ENCODE measurements at regions not wholly inside any gene's neighbourhood (a gene's known extent, or its start where the extent isn't known, plus 50 kb on each side); places are given as distances from the start of the nearest gene placed in this dataset.
A peak's percentile ranks its signal among the peaks of the same experiment; 100 is the strongest.

DNA sequence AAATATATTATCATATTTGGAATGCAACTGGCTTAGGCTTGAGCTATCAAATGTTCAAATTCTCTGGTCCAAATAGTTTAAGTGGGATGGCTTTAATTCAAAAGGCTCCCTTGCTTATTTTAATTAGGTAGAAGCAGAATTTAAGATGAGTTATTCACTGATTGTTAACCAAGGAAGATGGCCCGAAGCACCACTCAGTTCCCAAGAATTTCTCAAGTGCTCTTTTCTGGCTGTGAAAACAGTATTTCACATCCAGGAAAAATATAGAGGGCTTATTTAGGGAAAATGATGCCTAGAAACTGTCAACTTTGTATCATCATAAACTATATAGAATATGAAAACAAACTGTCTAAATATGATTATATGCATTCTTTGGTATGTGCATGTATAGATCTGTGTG is 246.5 kb upstream of the SFRP2 start:
- Histone ChIP-seq H3K9me3 (ENCODE audit: low read length) (0 out of 2 replicates have a peak, but pooled peaks cover 4% of the 10 kb centered on the region), H3K9me2 (replicated peaks; ENCODE audit: insufficient read depth, low read length) (no peaks in the 10 kb centered on the region), H2AFZ (ENCODE audit: low read length) (no peak overlapping the region), H3K4me2 (ENCODE audit: low read depth, low read length, poor library complexity, severe bottlenecking) (peak overlapping the region; percentile 54), H3K36me3 (ENCODE audit: insufficient read depth, low read length) (no peaks in the 10 kb centered on the region), H3K79me2 (ENCODE audit: low read length) (no peaks in the 10 kb centered on the region), H3K27ac (ENCODE audit: low read length) (peak overlapping the region; percentile 87), H3K9ac (ENCODE audit: low read length) (no peak overlapping the region), H4K20me1 (ENCODE audit: insufficient read depth, low read depth, low read length) (no peaks in the 10 kb centered on the region), H3K27me3 (ENCODE audit: low read length) (no peaks in the 10 kb centered on the region), H3K4me3 (ENCODE audit: low read length) (no peak overlapping the region), H3K4me1 (ENCODE audit: low read length) (peaks cover 73% of the 10 kb centered on the region)
- no peak for DNase-seq

DNA sequence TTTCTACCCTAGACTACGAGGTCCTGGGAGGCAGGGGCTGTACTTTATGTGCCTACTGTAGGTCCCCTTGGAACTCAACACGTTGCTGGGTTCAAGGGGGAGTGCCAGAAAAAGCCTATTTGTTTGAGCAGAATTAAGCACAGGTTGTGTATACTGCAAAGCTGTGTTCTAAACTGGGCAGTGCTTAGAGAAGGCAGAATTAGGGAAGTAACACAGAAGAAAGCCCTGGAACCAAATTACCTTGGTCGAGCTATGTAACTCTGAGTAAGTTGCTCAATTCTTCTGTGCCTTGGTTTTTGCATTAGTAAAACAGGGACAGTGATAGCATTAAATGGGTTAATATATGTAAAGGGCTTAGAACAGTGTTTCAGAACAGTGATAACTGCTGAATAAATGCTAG is 245.0 kb upstream of the SFRP2 start:
- Histone ChIP-seq H3K9ac (ENCODE audit: low read length) (peak overlapping the region; percentile 57), H3K9me3 (ENCODE audit: low read length) (0 out of 2 replicates have a peak, but pooled peaks cover 4% of the 10 kb centered on the region), H3K4me1 (ENCODE audit: low read length) (peaks cover 77% of the 10 kb centered on the region), H3K4me2 (ENCODE audit: low read depth, low read length, poor library complexity, severe bottlenecking) (peak overlapping the region; percentile 54), H2AFZ (ENCODE audit: low read length) (peak overlapping the region; percentile 46; the same call in 1 of the 2 replicates), H4K20me1 (ENCODE audit: insufficient read depth, low read depth, low read length) (no peaks in the 10 kb centered on the region), H3K27ac (ENCODE audit: low read length) (peak overlapping the region; percentile 87), H3K36me3 (ENCODE audit: insufficient read depth, low read length) (no peaks in the 10 kb centered on the region), H3K79me2 (ENCODE audit: low read length) (no peaks in the 10 kb centered on the region), H3K4me3 (ENCODE audit: low read length) (peak overlapping the region; percentile 16; the same call in 1 of the 2 replicates), H3K9me2 (replicated peaks; ENCODE audit: insufficient read depth, low read length) (no peaks in the 10 kb centered on the region), H3K27me3 (ENCODE audit: low read length) (no peaks in the 10 kb centered on the region)
- peak; percentile 96 for DNase-seq

DNA sequence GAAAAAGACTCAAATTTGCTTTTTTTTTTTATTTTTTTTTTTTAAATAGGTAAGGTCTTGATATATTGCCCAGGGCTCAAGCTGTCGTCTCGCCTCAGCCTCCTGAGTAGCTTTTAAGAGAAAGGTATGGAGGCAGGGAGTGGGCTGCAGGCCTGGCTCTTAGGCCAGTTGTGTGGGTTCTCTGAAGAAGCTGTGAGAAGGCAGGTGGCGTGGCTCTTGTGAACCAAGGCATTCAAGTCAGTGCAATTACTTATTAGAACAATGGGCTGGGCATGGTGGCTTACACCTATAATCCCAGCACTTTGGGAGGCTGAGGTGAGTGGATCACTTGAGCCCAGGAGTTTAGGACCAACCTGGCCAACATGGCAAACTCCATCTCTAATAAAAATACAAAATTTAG is 244.0 kb upstream of the SFRP2 start:
- DNase-seq: peak; percentile 56
- Histone ChIP-seq H3K4me3 (ENCODE audit: low read length) (no peak overlapping the region), H3K36me3 (ENCODE audit: insufficient read depth, low read length) (no peaks in the 10 kb centered on the region)

DNA sequence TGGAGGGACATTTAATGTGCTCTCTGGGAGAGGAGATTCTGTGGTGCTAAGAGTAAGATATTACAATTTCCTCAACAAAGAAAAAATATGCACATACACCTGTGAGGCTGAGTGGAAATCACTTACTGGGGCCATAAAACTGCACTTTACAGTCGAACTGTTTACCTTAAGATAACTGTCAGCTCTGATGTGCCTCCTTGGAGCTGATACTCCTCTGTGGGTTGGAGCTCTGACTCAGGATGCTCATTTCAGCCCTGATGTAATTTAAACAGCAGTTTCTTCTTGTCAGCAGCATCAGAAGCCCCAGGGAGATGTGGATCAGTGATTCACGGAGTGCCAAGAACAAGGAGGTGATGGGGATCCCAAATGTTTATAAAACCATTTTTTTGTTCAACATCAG is 241.9 kb upstream of the SFRP2 start:
- Histone ChIP-seq H3K4me3 (ENCODE audit: low read length) (peak overlapping the region; percentile 33), H3K9ac (ENCODE audit: low read length) (peak overlapping the region; percentile 45), H2AFZ (ENCODE audit: low read length) (peak overlapping the region; percentile 9; the same call in 1 of the 2 replicates), H3K9me2 (replicated peaks; ENCODE audit: insufficient read depth, low read length) (no peaks in the 10 kb centered on the region), H3K36me3 (ENCODE audit: insufficient read depth, low read length) (no peaks in the 10 kb centered on the region), H3K27me3 (ENCODE audit: low read length) (no peaks in the 10 kb centered on the region), H3K4me1 (ENCODE audit: low read length) (peaks cover 89% of the 10 kb centered on the region), H3K9me3 (ENCODE audit: low read length) (0 out of 2 replicates have a peak, but pooled peaks cover 4% of the 10 kb centered on the region), H3K79me2 (ENCODE audit: low read length) (no peaks in the 10 kb centered on the region), H3K27ac (ENCODE audit: low read length) (peak overlapping the region; percentile 97), H3K4me2 (ENCODE audit: low read depth, low read length, poor library complexity, severe bottlenecking) (peak overlapping the region; percentile 65), H4K20me1 (ENCODE audit: insufficient read depth, low read depth, low read length) (no peaks in the 10 kb centered on the region)
- DNase-seq: peak; percentile 76

More for the DNA sequence above, 244.0 kb upstream of the SFRP2 start:
- H3K9me3 ChIP-seq (ENCODE audit: low read length): 0 out of 2 replicates have a peak, but pooled peaks cover 4% of the 10 kb centered on the region
- no peaks in the 10 kb centered on the region for H3K79me2 ChIP-seq (ENCODE audit: low read length)
- no peaks in the 10 kb centered on the region for H3K9me2 ChIP-seq (replicated peaks; ENCODE audit: insufficient read depth, low read length)
- peak overlapping the region; percentile 57; the same call in 1 of the 2 replicates for H3K9ac ChIP-seq (ENCODE audit: low read length)
- H3K27ac ChIP-seq (ENCODE audit: low read length): peak overlapping the region; percentile 87
- no peaks in the 10 kb centered on the region for H3K27me3 ChIP-seq (ENCODE audit: low read length)
- peaks cover 84% of the 10 kb centered on the region for H3K4me1 ChIP-seq (ENCODE audit: low read length)
- no peak overlapping the region for H3K4me2 ChIP-seq (ENCODE audit: low read depth, low read length, poor library complexity, severe bottlenecking)
- H4K20me1 ChIP-seq (ENCODE audit: insufficient read depth, low read depth, low read length): no peaks in the 10 kb centered on the region
- H2AFZ ChIP-seq (ENCODE audit: low read length): no peak overlapping the region

DNA sequence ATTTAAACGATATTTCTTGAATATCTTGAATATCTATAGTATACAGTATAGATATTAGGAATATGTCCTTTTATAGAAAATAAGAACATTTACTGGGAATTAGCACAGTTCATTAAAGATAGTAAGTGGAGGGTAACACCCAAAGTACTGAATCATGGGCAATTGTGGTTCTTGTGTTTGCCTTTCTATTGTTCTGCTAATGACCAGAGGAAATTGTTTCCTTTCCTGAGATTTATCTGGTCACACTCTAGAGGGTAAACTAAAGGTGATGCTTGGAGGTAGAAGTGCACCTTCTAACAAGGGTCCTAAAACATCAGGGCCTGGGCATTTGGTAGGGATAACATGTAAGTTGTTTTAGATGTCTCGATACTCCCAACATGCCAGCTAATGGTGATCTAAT is 241.3 kb upstream of the SFRP2 start:
- H3K9me3 ChIP-seq (ENCODE audit: low read length): 0 out of 2 replicates have a peak, but pooled peaks cover 4% of the 10 kb centered on the region
- H3K27me3 ChIP-seq (ENCODE audit: low read length): no peaks in the 10 kb centered on the region
- H3K36me3 ChIP-seq (ENCODE audit: insufficient read depth, low read length): no peaks in the 10 kb centered on the region
- H3K9ac ChIP-seq (ENCODE audit: low read length): peak overlapping the region; percentile 45
- no peaks in the 10 kb centered on the region for H4K20me1 ChIP-seq (ENCODE audit: insufficient read depth, low read depth, low read length)
- H3K27ac ChIP-seq (ENCODE audit: low read length): peak overlapping the region; percentile 97
- H3K9me2 ChIP-seq (replicated peaks; ENCODE audit: insufficient read depth, low read length): no peaks in the 10 kb centered on the region
- peak overlapping the region; percentile 33 for H3K4me3 ChIP-seq (ENCODE audit: low read length)
- DNase-seq: peak; percentile 62
- H2AFZ ChIP-seq (ENCODE audit: low read length): peak overlapping the region; percentile 9; the same call in 1 of the 2 replicates
- no peaks in the 10 kb centered on the region for H3K79me2 ChIP-seq (ENCODE audit: low read length)
- H3K4me2 ChIP-seq (ENCODE audit: low read depth, low read length, poor library complexity, severe bottlenecking): peak overlapping the region; percentile 65
- peaks cover 87% of the 10 kb centered on the region for H3K4me1 ChIP-seq (ENCODE audit: low read length)

DNA sequence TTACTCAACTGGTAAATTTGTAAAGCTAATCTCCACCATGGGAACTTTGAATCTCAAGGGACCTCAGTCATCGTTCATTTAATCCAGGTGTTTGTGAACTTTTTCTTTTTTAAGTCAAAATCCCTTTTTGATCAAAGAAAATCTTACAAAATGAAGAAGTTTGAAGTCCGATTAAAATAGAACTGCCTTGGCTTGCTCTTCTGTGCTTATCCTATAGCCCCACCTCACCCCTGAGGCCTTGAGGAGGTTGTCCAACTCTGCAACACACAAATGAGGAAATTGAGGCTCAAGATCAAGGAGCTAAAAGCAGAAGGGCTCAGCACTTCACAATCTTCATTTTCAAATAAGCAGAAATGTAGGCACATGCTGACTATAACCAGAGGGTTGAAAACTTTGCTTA is 240.3 kb upstream of the SFRP2 start:
- Histone ChIP-seq H3K9me3 (ENCODE audit: low read length) (0 out of 2 replicates have a peak, but pooled peaks cover 4% of the 10 kb centered on the region), H3K27me3 (ENCODE audit: low read length) (no peaks in the 10 kb centered on the region), H3K79me2 (ENCODE audit: low read length) (no peaks in the 10 kb centered on the region), H2AFZ (ENCODE audit: low read length) (no peak overlapping the region), H3K9ac (ENCODE audit: low read length) (peak overlapping the region; percentile 45), H3K36me3 (ENCODE audit: insufficient read depth, low read length) (no peaks in the 10 kb centered on the region), H4K20me1 (ENCODE audit: insufficient read depth, low read depth, low read length) (no peaks in the 10 kb centered on the region), H3K27ac (ENCODE audit: low read length) (peak overlapping the region; percentile 97), H3K4me3 (ENCODE audit: low read length) (peak overlapping the region; percentile 33), H3K4me2 (ENCODE audit: low read depth, low read length, poor library complexity, severe bottlenecking) (peak overlapping the region; percentile 65), H3K4me1 (ENCODE audit: low read length) (peaks cover 85% of the 10 kb centered on the region), H3K9me2 (replicated peaks; ENCODE audit: insufficient read depth, low read length) (no peaks in the 10 kb centered on the region)
- peak; percentile 98 for DNase-seq

DNA sequence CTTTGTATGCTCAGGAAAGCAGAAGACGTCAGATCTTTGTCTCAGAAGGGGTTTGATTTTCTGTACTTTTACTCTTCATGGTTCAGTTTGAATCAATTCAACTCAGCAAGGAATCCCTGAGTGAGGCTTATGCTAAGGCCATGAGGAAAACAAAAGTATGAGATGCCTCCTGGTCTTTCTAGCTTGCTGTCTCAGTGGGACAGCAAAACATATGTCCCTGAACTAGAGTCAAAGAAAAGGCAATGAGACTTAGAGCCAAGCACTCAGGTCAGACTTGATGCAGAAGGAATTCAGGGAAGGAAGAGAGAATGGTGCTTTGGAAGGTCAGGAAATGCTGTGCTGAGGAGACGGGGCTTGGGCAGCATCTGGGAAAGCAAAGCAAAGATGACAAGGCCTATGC is 236.2 kb upstream of the SFRP2 start:
- no peak overlapping the region for H3K4me3 ChIP-seq (ENCODE audit: low read length)

DNA sequence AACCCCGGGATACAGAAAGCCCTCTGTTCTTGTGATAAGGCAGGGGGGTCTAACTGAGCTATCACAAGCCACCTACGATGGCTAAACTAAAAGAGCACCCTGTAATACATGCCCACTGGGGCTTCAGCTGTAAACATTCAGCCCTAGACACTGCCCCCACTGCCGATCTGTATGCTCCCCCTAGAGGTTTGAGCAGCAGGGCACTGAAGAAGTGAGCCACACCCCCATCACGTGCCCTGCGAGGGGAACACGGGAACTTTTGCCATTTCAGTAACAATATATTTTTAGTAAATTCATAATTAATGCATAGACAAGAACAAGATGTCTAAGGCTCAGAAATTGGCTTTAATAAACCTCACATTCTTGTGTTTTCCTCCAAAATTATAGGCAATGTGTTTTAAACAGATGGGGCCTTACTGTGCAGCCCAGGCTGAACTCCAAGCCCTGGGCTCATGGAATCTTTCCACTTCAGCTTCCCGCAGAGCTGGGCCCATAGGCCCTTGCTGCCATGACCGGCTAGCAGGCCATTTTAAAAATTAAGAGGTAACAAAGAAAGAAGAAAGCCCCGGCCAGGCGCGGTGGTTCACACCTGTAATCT is 235.3 kb upstream of the SFRP2 start:
- no peaks in the 10 kb centered on the region for H4K20me1 ChIP-seq (ENCODE audit: insufficient read depth, low read depth, low read length)
- H3K4me3 ChIP-seq (ENCODE audit: low read length): no peak overlapping the region
- peak; percentile 85 for DNase-seq
- H2AFZ ChIP-seq (ENCODE audit: low read length): no peak overlapping the region
- H3K4me2 ChIP-seq (ENCODE audit: low read depth, low read length, poor library complexity, severe bottlenecking): no peak overlapping the region
- H3K79me2 ChIP-seq (ENCODE audit: low read length): no peaks in the 10 kb centered on the region
- no peaks in the 10 kb centered on the region for H3K9me2 ChIP-seq (replicated peaks; ENCODE audit: insufficient read depth, low read length)
- no peaks in the 10 kb centered on the region for H3K36me3 ChIP-seq (ENCODE audit: insufficient read depth, low read length)
- H3K9ac ChIP-seq (ENCODE audit: low read length): no peak overlapping the region
- H3K27ac ChIP-seq (ENCODE audit: low read length): no peak overlapping the region
- H3K9me3 ChIP-seq (ENCODE audit: low read length): no peaks in the 10 kb centered on the region
- no peaks in the 10 kb centered on the region for H3K27me3 ChIP-seq (ENCODE audit: low read length)
- H3K4me1 ChIP-seq (ENCODE audit: low read length): peaks cover 64% of the 10 kb centered on the region

More for the DNA sequence above, 236.2 kb upstream of the SFRP2 start:
- H3K9ac ChIP-seq (ENCODE audit: low read length): no peak overlapping the region
- H3K36me3 ChIP-seq (ENCODE audit: insufficient read depth, low read length): no peaks in the 10 kb centered on the region
- H3K9me2 ChIP-seq (replicated peaks; ENCODE audit: insufficient read depth, low read length): no peaks in the 10 kb centered on the region
- no peaks in the 10 kb centered on the region for H3K27me3 ChIP-seq (ENCODE audit: low read length)
- H3K9me3 ChIP-seq (ENCODE audit: low read length): no peaks in the 10 kb centered on the region
- H3K27ac ChIP-seq (ENCODE audit: low read length): no peak overlapping the region
- H2AFZ ChIP-seq (ENCODE audit: low read length): no peak overlapping the region
- no peaks in the 10 kb centered on the region for H3K79me2 ChIP-seq (ENCODE audit: low read length)
- no peak overlapping the region for H3K4me2 ChIP-seq (ENCODE audit: low read depth, low read length, poor library complexity, severe bottlenecking)
- DNase-seq: no peak
- no peaks in the 10 kb centered on the region for H4K20me1 ChIP-seq (ENCODE audit: insufficient read depth, low read depth, low read length)
- peaks cover 66% of the 10 kb centered on the region for H3K4me1 ChIP-seq (ENCODE audit: low read length)
